GM21515 (cell line): ENCODE measurements at regions not wholly inside any gene's neighbourhood (a gene's known extent, or its start where the extent isn't known, plus 50 kb on each side); places are given as distances from the start of the nearest gene placed in this dataset.

ENCODE experiments used
- ATAC-seq: cut with Tn5 transposase; IDR thresholded peaks from one replicate; pipeline ENCODE4 v1.9.1; 2021; ENCODE audit not compliant: unreplicated experiment

- no peak for ATAC-seq
These were observed 329.6 kb upstream of the ACVR2A start for GRCh38 chr2:147515213-147515612.

GRCh38 chr2:147512206-147512605, 332.6 kb upstream of the ACVR2A start:
- ATAC-seq = no peak

GRCh38 chr2:147511491-147511948, 333.3 kb upstream of the ACVR2A start:
- ATAC-seq = no peak

GRCh38 chr2:147509821-147510220, 335.0 kb upstream of the ACVR2A start:
- no peak for ATAC-seq

GRCh38 chr2:147506889-147507288, 337.9 kb upstream of the ACVR2A start:
- ATAC-seq = no peak

GRCh38 chr2:147502711-147503290, 342.0 kb upstream of the ACVR2A start:
- ATAC-seq = no peak

GRCh38 chr2:147501968-147502367, 342.9 kb upstream of the ACVR2A start:
- ATAC-seq = no peak

- no peak for ATAC-seq
These were observed 343.9 kb upstream of the ACVR2A start for GRCh38 chr2:147500819-147501395.

GRCh38 chr2:147500229-147500628, 344.6 kb upstream of the ACVR2A start:
- ATAC-seq = no peak

- ATAC-seq = no peak
These were observed 345.0 kb upstream of the ACVR2A start for GRCh38 chr2:147499785-147500184.

GRCh38 chr2:147495734-147496133, 349.1 kb upstream of the ACVR2A start:
- ATAC-seq = no peak

GRCh38 chr2:147492471-147492870, 352.4 kb upstream of the ACVR2A start:
- no peak for ATAC-seq

GRCh38 chr2:147491506-147491905, 353.3 kb upstream of the ACVR2A start:
- no peak for ATAC-seq

- ATAC-seq = no peak
These were observed 354.2 kb upstream of the ACVR2A start for GRCh38 chr2:147490401-147491261.

GRCh38 chr2:147488472-147488871, 356.4 kb upstream of the ACVR2A start:
- ATAC-seq = no peak

- no peak for ATAC-seq
These were observed 356.9 kb upstream of the ACVR2A start for GRCh38 chr2:147487978-147488289.

- no peak for ATAC-seq
These were observed 357.4 kb upstream of the ACVR2A start for GRCh38 chr2:147487286-147487977.

- no peak for ATAC-seq
These were observed 359.5 kb upstream of the ACVR2A start for GRCh38 chr2:147485210-147485851.

- no peak for ATAC-seq
These were observed 360.9 kb upstream of the ACVR2A start for GRCh38 chr2:147483911-147484310.

GRCh38 chr2:147482916-147483669, 361.7 kb upstream of the ACVR2A start:
- ATAC-seq = no peak
